HG03439 (cell line): ENCODE measurements at regions not wholly inside any gene's neighbourhood (a gene's known extent, or its start where the extent isn't known, plus 50 kb on each side); places are given as distances from the start of the nearest gene placed in this dataset.

Source experiments
- ATAC-seq: cut with Tn5 transposase; IDR thresholded peaks from one replicate; pipeline ENCODE4 v1.9.1; 2021; ENCODE audit warnings: mild to moderate bottlenecking, moderate library complexity; ENCODE audit not compliant: unreplicated experiment

GRCh38 chr13:95445131-95445530 is 107.4 kb upstream of the CLDN10 start:
- ATAC-seq = no peak

- no peak for ATAC-seq
Measured at GRCh38 chr13:95447814-95448213, 104.7 kb upstream of the CLDN10 start.

GRCh38 chr13:95451656-95452055 is 100.9 kb upstream of the CLDN10 start:
- ATAC-seq = no peak

GRCh38 chr13:95452375-95452774 is 100.1 kb upstream of the CLDN10 start:
- ATAC-seq = no peak

- no peak for ATAC-seq
Measured at GRCh38 chr13:95455782-95456181, 96.7 kb upstream of the CLDN10 start.

- peak; percentile 12 for ATAC-seq
Measured at GRCh38 chr13:95456815-95457214, 95.7 kb upstream of the CLDN10 start.

GRCh38 chr13:95457294-95457693 is 95.2 kb upstream of the CLDN10 start:
- peak; percentile 99 for ATAC-seq

GRCh38 chr13:95462801-95463200 is 89.7 kb upstream of the CLDN10 start:
- ATAC-seq = no peak

GRCh38 chr13:95463531-95463930 is 89.0 kb upstream of the CLDN10 start:
- no peak for ATAC-seq

- ATAC-seq = no peak
Measured at GRCh38 chr13:95470574-95471366, 81.8 kb upstream of the CLDN10 start.

- no peak for ATAC-seq
Measured at GRCh38 chr13:95471960-95472359, 80.6 kb upstream of the CLDN10 start.

GRCh38 chr13:95474992-95475391 is 77.5 kb upstream of the CLDN10 start:
- no peak for ATAC-seq

- ATAC-seq = no peak
Measured at GRCh38 chr13:95477187-95477586, 75.3 kb upstream of the CLDN10 start.

- ATAC-seq = no peak
Measured at GRCh38 chr13:95479731-95480130, 72.8 kb upstream of the CLDN10 start.

GRCh38 chr13:95480131-95480545 is 72.4 kb upstream of the CLDN10 start:
- ATAC-seq = no peak

GRCh38 chr13:95480791-95481780 is 71.4 kb upstream of the CLDN10 start:
- no peak for ATAC-seq

- ATAC-seq = no peak
Measured at GRCh38 chr13:95484052-95484451, 68.5 kb upstream of the CLDN10 start.

- ATAC-seq = no peak
Measured at GRCh38 chr13:95485045-95485517, 67.4 kb upstream of the CLDN10 start.

GRCh38 chr13:95485518-95486144 is 66.9 kb upstream of the CLDN10 start:
- no peak for ATAC-seq

- ATAC-seq = no peak
Measured at GRCh38 chr13:95492044-95492801, 60.3 kb upstream of the CLDN10 start.
